ENCODE measurements at regions not wholly inside any gene's neighbourhood (a gene's known extent, or its start where the extent isn't known, plus 50 kb on each side); places are given as distances from the start of the nearest gene placed in this dataset.

GRCh38 chr11:70805971-70806370 lies 407.6 kb downstream of the CTTN start:
- Histone ChIP-seq H3K4me3 (ENCODE audit: low read depth, low read length) (no peak overlapping the region), H3K9me3 (no peaks in the 10 kb centered on the region), H3K27me3 (replicated peaks; ENCODE audit: control insufficient read depth, insufficient read depth, low read length) (no peaks in the 10 kb centered on the region), H3K36me3 (ENCODE audit: control insufficient read depth, insufficient read depth, low read length) (peaks cover 12% of the 10 kb centered on the region), H3K4me1 (no peaks in the 10 kb centered on the region)
- no peak for DNase-seq
- Mint-ChIP-seq H3K27ac (ENCODE audit: unreplicated experiment) (no peak overlapping the region), H3K36me3 (ENCODE audit: insufficient read depth, unreplicated experiment) (peaks cover 80% of the 10 kb centered on the region), H3K4me1 (ENCODE audit: low read depth, unreplicated experiment) (no peaks in the 10 kb centered on the region), H3K27me3 (ENCODE audit: insufficient read depth, unreplicated experiment) (no peaks in the 10 kb centered on the region), H3K9me3 (ENCODE audit: unreplicated experiment) (peaks cover 9% of the 10 kb centered on the region), H3K4me3 (ENCODE audit: unreplicated experiment) (no peak overlapping the region)
- BruUV-seq (replicated peaks) = no TSS peak
- CTCF ChIA-PET = no interaction called here
- intact Hi-C loops (cut with micrococcal nuclease; ENCODE audit: unreplicated experiment) = no loop called here
- TF ChIP-seq, protein P1, sequence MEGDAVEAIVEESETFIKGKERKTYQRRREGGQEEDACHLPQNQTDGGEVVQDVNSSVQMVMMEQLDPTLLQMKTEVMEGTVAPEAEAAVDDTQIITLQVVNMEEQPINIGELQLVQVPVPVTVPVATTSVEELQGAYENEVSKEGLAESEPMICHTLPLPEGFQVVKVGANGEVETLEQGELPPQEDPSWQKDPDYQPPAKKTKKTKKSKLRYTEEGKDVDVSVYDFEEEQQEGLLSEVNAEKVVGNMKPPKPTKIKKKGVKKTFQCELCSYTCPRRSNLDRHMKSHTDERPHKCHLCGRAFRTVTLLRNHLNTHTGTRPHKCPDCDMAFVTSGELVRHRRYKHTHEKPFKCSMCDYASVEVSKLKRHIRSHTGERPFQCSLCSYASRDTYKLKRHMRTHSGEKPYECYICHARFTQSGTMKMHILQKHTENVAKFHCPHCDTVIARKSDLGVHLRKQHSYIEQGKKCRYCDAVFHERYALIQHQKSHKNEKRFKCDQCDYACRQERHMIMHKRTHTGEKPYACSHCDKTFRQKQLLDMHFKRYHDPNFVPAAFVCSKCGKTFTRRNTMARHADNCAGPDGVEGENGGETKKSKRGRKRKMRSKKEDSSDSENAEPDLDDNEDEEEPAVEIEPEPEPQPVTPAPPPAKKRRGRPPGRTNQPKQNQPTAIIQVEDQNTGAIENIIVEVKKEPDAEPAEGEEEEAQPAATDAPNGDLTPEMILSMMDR (IDR thresholded peaks at IDR 0.05; ENCODE audit: insufficient read depth in 1 of 2, low read depth in 1 of 2, low read length in 1 of 2, severe bottlenecking in 1 of 2, unreplicated experiment in 1 of 2) = no peak
- POLR2A ChIA-PET = no interaction called here

- CTCF ChIA-PET = no interaction called here
- H3K36me3 Mint-ChIP-seq (ENCODE audit: insufficient read depth, unreplicated experiment) = peaks cover 73% of the 10 kb centered on the region
- no peaks in the 10 kb centered on the region for H3K27me3 Mint-ChIP-seq (ENCODE audit: insufficient read depth, unreplicated experiment)
- no peak overlapping the region for H3K27ac Mint-ChIP-seq (ENCODE audit: unreplicated experiment)
- Histone ChIP-seq H3K9me3 (no peaks in the 10 kb centered on the region), H3K27me3 (replicated peaks; ENCODE audit: control insufficient read depth, insufficient read depth, low read length) (no peaks in the 10 kb centered on the region), H3K4me3 (ENCODE audit: low read depth, low read length) (no peak overlapping the region), H3K36me3 (ENCODE audit: control insufficient read depth, insufficient read depth, low read length) (peaks cover 12% of the 10 kb centered on the region), H3K4me1 (no peaks in the 10 kb centered on the region)
- POLR2A ChIA-PET = no interaction called here
- DNase-seq = no peak
- no peak overlapping the region for H3K4me3 Mint-ChIP-seq (ENCODE audit: unreplicated experiment)
- no TSS peak for BruUV-seq (replicated peaks)
- no peaks in the 10 kb centered on the region for H3K4me1 Mint-ChIP-seq (ENCODE audit: low read depth, unreplicated experiment)
- intact Hi-C loops (cut with micrococcal nuclease; ENCODE audit: unreplicated experiment) = no loop called here
- H3K9me3 Mint-ChIP-seq (ENCODE audit: unreplicated experiment) = peaks cover 9% of the 10 kb centered on the region
- TF ChIP-seq, protein P1 (IDR thresholded peaks at IDR 0.05; ENCODE audit: insufficient read depth in 1 of 2, low read depth in 1 of 2, low read length in 1 of 2, severe bottlenecking in 1 of 2, unreplicated experiment in 1 of 2) = no peak
Measured at GRCh38 chr11:70806461-70807194, 408.3 kb downstream of the CTTN start.

GRCh38 chr11:70807195-70807543 lies 408.8 kb downstream of the CTTN start:
- TF ChIP-seq, protein P1 (IDR thresholded peaks at IDR 0.05; ENCODE audit: insufficient read depth in 1 of 2, low read depth in 1 of 2, low read length in 1 of 2, severe bottlenecking in 1 of 2, unreplicated experiment in 1 of 2) = no peak
- Mint-ChIP-seq H3K4me1 (ENCODE audit: low read depth, unreplicated experiment) (no peaks in the 10 kb centered on the region), H3K27ac (ENCODE audit: unreplicated experiment) (no peak overlapping the region), H3K9me3 (ENCODE audit: unreplicated experiment) (peaks cover 9% of the 10 kb centered on the region), H3K36me3 (ENCODE audit: insufficient read depth, unreplicated experiment) (peaks cover 74% of the 10 kb centered on the region), H3K27me3 (ENCODE audit: insufficient read depth, unreplicated experiment) (no peaks in the 10 kb centered on the region), H3K4me3 (ENCODE audit: unreplicated experiment) (no peak overlapping the region)
- no TSS peak for BruUV-seq (replicated peaks)
- H3K9me3 ChIP-seq = no peaks in the 10 kb centered on the region
- ChIA-PET CTCF (no interaction called here), POLR2A (no interaction called here)
- intact Hi-C loops (cut with micrococcal nuclease; ENCODE audit: unreplicated experiment) = no loop called here
- H3K4me3 ChIP-seq (ENCODE audit: low read depth, low read length) = no peak overlapping the region
- H3K27me3 ChIP-seq (replicated peaks; ENCODE audit: control insufficient read depth, insufficient read depth, low read length) = no peaks in the 10 kb centered on the region
- peaks cover 12% of the 10 kb centered on the region for H3K36me3 ChIP-seq (ENCODE audit: control insufficient read depth, insufficient read depth, low read length)
- no peaks in the 10 kb centered on the region for H3K4me1 ChIP-seq
- no peak for DNase-seq

Data from Caco-2 (cell line).